ENCODE measurements at regions not wholly inside any gene's neighbourhood (a gene's known extent, or its start where the extent isn't known, plus 50 kb on each side); places are given as distances from the start of the nearest gene placed in this dataset.

- TF ChIP-seq CTCF (IDR thresholded peaks at IDR 0.05) (no peak), ZFX (IDR thresholded peaks at IDR 0.05; ENCODE audit: borderline replicate concordance) (no peak)
Observed at GRCh38 chr4:130419211-130419975, 1323.4 kb downstream of the C4orf33 start.
